ENCODE measurements at regions not wholly inside any gene's neighbourhood (a gene's known extent, or its start where the extent isn't known, plus 50 kb on each side); places are given as distances from the start of the nearest gene placed in this dataset.

GRCh38 chr12:64931321-64931720 lies 106.9 kb downstream of the TBC1D30 start:
- DNase-seq (ENCODE audit: low read depth, low spot score) = no peak
- in situ Hi-C loops (cut with HindIII; ENCODE audit: low pct_unique_long_range_greater_than_20kb, low sequenced_read_pairs) = no loop called here

GRCh38 chr12:64931981-64932380 lies 107.5 kb downstream of the TBC1D30 start:
- in situ Hi-C loops (cut with HindIII; ENCODE audit: low pct_unique_long_range_greater_than_20kb, low sequenced_read_pairs) = no loop called here
- DNase-seq (ENCODE audit: low read depth, low spot score) = no peak

DNA sequence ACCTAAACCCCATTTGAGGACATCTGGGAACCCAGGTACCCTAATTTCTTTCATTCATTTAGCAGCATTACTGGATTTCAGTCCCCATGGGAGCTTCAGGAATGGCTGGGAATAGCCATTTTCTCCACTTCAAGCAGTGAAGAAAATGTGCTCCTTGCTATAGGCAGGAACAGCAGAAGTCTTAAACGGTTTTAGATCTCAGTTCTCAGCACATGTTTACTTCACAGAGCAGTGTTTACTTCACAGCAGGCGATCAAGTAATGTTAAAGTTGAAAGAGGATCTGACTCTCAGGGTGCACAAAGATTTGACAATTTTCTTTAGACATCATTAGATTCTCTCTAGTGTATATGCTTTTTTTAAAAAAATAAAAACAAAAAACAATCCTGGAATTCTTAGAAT lies 109.3 kb downstream of the TBC1D30 start:
- in situ Hi-C loops (cut with HindIII; ENCODE audit: low pct_unique_long_range_greater_than_20kb, low sequenced_read_pairs) = no loop called here
- DNase-seq (ENCODE audit: low read depth, low spot score) = no peak

DNA sequence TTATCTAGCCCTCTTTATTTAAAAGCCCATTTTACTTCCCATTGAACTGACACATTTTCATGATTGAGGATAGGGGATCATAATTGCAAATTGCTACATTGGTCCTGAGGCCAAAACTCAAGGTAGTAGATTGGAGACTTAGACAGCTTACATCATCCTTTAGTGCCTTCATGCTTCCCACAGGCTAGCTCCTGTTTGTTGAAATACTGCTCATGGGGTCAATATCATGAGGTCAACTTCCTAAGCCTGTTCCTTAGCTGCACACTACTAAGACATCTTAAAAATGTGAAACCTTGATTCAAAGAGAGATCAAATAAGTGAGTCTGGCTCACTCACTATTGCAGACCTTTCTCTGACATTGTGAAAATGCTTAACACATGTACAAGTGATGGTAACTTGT lies 113.0 kb downstream of the TBC1D30 start:
- in situ Hi-C loops (cut with HindIII; ENCODE audit: low pct_unique_long_range_greater_than_20kb, low sequenced_read_pairs) = no loop called here

DNA sequence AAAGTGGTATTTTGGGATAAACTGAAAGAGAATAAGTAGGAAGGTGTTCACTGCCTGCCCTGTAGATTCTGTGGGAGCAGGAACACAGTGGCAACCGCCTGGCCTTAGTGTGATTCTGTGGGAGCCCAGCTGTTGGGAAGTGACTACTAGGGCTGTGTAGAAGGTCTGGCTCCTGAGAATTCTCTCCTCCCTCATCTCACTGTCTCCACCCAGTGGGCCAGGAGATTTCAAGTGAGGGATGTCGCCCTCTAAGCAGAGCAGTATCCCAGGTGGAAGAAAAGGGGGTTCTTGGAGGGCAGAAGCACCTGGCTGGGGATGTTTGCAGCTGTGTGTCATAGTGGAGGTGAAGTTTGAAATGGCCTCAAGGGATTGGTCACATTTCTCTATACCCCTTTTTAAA lies 113.7 kb downstream of the TBC1D30 start:
- peak; percentile 5 for DNase-seq (ENCODE audit: low read depth, low spot score)
- in situ Hi-C loops (cut with HindIII; ENCODE audit: low pct_unique_long_range_greater_than_20kb, low sequenced_read_pairs) = no loop called here

More for the DNA sequence above, 113.0 kb downstream of the TBC1D30 start:
- DNase-seq (ENCODE audit: low read depth, low spot score) = no peak

- in situ Hi-C loops (cut with HindIII; ENCODE audit: low pct_unique_long_range_greater_than_20kb, low sequenced_read_pairs) = no loop called here
- no peak for DNase-seq (ENCODE audit: low read depth, low spot score)
Observed at GRCh38 chr12:64943686-64944085, 119.2 kb downstream of the TBC1D30 start.

- in situ Hi-C loops (cut with HindIII; ENCODE audit: low pct_unique_long_range_greater_than_20kb, low sequenced_read_pairs) = no loop called here
- no peak for DNase-seq (ENCODE audit: low read depth, low spot score)
Observed at GRCh38 chr12:64944966-64945365, 120.5 kb downstream of the TBC1D30 start.

DNA sequence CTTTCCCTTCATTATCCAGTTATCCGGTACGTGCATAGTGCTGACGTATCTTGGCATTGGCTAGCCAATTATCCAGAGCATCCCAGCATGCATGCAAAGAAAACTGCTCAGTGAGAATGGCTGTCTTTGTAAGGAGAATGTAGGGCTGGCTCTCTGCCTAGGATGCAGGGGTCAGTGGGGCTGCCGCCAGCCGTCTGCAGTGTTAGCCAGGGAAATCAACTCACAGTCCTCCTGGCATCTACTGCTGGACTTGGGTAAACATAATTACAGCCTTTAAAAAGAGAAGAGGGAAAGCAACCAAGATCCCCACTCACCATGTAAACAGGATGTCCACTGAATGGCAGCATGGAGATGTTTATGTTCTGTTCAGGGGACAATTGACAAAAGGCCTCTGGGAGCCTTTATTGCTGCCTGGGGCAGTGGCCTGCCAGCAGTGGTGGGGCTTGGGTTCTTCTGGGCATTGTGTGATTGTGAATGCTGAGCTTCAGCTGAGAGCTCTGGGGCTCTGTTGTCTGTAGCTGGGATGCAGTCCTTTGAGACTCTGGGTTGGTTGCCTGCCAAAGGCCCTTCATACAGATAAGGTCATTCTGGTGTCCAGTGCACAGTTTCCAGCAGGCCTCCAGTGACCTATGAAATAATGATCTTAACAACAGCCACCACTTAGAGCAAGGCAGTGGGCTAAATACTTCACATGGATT lies 121.8 kb downstream of the TBC1D30 start:
- peak; percentile 98 for DNase-seq (ENCODE audit: low read depth, low spot score)
- in situ Hi-C loops (cut with HindIII; ENCODE audit: low pct_unique_long_range_greater_than_20kb, low sequenced_read_pairs) = no loop called here

GRCh38 chr12:64950711-64951298 lies 126.4 kb downstream of the TBC1D30 start:
- no peak for DNase-seq (ENCODE audit: low read depth, low spot score)
- in situ Hi-C loops (cut with HindIII; ENCODE audit: low pct_unique_long_range_greater_than_20kb, low sequenced_read_pairs) = no loop called here

GRCh38 chr12:64951944-64952343 lies 127.5 kb downstream of the TBC1D30 start:
- in situ Hi-C loops (cut with HindIII; ENCODE audit: low pct_unique_long_range_greater_than_20kb, low sequenced_read_pairs) = no loop called here
- no peak for DNase-seq (ENCODE audit: low read depth, low spot score)

GRCh38 chr12:64955746-64956145 lies 131.3 kb downstream of the TBC1D30 start:
- no peak for DNase-seq (ENCODE audit: low read depth, low spot score)
- in situ Hi-C loops (cut with HindIII; ENCODE audit: low pct_unique_long_range_greater_than_20kb, low sequenced_read_pairs) = no loop called here

DNA sequence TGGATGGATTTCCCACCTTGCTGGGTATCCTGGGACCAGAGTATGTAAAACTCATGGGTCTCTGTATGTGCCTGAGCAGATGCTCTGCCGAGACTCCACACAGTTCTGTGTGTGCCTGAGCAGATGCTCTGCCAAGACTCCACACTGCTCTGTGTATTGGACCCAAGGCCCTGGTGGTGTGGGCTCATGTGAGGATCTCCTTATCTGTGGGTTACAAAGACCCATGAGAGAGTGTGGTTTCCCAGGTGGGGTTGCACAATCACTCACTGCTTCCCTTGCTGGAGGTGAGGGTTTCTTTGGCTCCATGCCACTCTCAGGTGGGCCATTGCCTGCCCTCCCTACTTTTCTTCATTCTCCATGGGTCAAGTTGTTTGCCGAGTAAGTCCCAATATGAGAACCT lies 141.5 kb downstream of the TBC1D30 start:
- DNase-seq (ENCODE audit: low read depth, low spot score) = no peak
- in situ Hi-C loops (cut with HindIII; ENCODE audit: low pct_unique_long_range_greater_than_20kb, low sequenced_read_pairs) = no loop called here

- in situ Hi-C loops (cut with HindIII; ENCODE audit: low pct_unique_long_range_greater_than_20kb, low sequenced_read_pairs) = no loop called here
- DNase-seq (ENCODE audit: low read depth, low spot score) = peak; percentile 95
Observed at GRCh38 chr12:64968989-64969819, 144.8 kb downstream of the TBC1D30 start.

DNA sequence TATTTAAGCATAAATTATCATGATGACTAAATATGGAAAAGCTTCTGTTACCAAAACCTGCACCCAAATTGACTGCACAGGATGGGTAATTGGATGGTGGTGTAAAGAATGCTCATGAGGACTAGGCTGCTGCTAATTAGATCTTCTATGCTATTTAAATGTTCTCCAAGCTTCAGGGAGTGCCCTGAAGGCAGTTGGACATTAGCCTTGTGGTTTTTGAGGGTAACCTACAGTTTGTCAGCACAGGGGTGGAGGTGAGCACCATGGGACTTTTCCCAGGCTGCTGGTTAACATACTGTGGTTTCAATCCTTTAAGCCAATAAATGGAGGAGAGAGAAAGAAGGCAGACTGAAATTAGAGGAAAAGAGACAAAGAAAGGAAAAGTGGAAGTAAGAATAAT lies 145.0 kb downstream of the WIF1 start:
- no peak for DNase-seq (ENCODE audit: low read depth, low spot score)

DNA sequence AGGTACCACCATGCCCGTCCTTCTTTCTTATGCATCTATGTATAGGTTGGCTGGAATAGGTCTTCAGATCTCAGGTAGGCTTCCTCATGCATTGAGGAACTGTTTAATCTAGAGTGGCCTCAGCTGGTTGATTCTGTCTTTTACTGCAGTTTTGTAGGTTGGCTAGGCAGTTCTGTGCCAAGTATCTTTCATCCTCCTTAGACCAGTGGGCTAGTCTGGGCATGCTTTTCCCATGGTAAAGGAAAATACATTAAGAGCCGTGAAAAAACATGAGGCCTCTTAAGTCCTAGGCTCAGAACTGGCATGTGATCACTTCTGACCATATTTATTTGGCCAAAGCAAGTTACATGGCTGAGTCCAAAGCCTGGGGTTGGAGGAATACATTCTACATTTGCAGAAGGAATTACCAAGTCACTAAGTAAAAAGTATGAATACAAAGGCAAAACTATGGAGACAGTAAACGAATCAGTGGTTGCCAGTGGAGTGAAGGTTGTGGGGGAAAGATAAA lies 137.3 kb downstream of the WIF1 start:
- no peak for DNase-seq (ENCODE audit: low read depth, low spot score)
- in situ Hi-C loops (cut with HindIII; ENCODE audit: low pct_unique_long_range_greater_than_20kb, low sequenced_read_pairs) = no loop called here

More for the DNA sequence above, 145.0 kb downstream of the WIF1 start:
- in situ Hi-C loops (cut with HindIII; ENCODE audit: low pct_unique_long_range_greater_than_20kb, low sequenced_read_pairs) = no loop called here

- in situ Hi-C loops (cut with HindIII; ENCODE audit: low pct_unique_long_range_greater_than_20kb, low sequenced_read_pairs) = no loop called here
- DNase-seq (ENCODE audit: low read depth, low spot score) = peak; percentile 42
Observed at GRCh38 chr12:64991121-64991611, 129.9 kb downstream of the WIF1 start.

- in situ Hi-C loops (cut with HindIII; ENCODE audit: low pct_unique_long_range_greater_than_20kb, low sequenced_read_pairs) = no loop called here
- DNase-seq (ENCODE audit: low read depth, low spot score) = no peak
Observed at GRCh38 chr12:64992116-64992515, 129.0 kb downstream of the WIF1 start.

- in situ Hi-C loops (cut with HindIII; ENCODE audit: low pct_unique_long_range_greater_than_20kb, low sequenced_read_pairs) = no loop called here
- DNase-seq (ENCODE audit: low read depth, low spot score) = no peak
Observed at GRCh38 chr12:64992641-64993040, 128.5 kb downstream of the WIF1 start.
